ENCODE measurements at regions not wholly inside any gene's neighbourhood (a gene's known extent, or its start where the extent isn't known, plus 50 kb on each side); places are given as distances from the start of the nearest gene placed in this dataset.

GRCh38 chr10:130992802-130993523 lies 318.6 kb downstream of the TCERG1L start:
- H3K79me1 ChIP-seq (ENCODE audit: low read depth in 1 of 2, low read length in 2 of 2) = no peaks in the 10 kb centered on the region
- no peak overlapping the region for H3K9ac ChIP-seq (ENCODE audit: low read depth, low read length)
- H3K18ac ChIP-seq (ENCODE audit: low read depth, low read length) = no peak overlapping the region
- no peak overlapping the region for H4K5ac ChIP-seq (ENCODE audit: low read depth, low read length)
- intact Hi-C loops (cut with micrococcal nuclease) = no loop called here
- no peak overlapping the region for H2AK9ac ChIP-seq (replicated peaks; ENCODE audit: low read depth, low read length, poor library complexity)
- peak; percentile 17; the same call in 1 of the 2 replicates for TF ChIP-seq MAFK (IDR thresholded peaks at IDR 0.05; ENCODE audit: low read depth, low read length)
- TF ChIP-seq, protein P1, sequence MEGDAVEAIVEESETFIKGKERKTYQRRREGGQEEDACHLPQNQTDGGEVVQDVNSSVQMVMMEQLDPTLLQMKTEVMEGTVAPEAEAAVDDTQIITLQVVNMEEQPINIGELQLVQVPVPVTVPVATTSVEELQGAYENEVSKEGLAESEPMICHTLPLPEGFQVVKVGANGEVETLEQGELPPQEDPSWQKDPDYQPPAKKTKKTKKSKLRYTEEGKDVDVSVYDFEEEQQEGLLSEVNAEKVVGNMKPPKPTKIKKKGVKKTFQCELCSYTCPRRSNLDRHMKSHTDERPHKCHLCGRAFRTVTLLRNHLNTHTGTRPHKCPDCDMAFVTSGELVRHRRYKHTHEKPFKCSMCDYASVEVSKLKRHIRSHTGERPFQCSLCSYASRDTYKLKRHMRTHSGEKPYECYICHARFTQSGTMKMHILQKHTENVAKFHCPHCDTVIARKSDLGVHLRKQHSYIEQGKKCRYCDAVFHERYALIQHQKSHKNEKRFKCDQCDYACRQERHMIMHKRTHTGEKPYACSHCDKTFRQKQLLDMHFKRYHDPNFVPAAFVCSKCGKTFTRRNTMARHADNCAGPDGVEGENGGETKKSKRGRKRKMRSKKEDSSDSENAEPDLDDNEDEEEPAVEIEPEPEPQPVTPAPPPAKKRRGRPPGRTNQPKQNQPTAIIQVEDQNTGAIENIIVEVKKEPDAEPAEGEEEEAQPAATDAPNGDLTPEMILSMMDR (conservative IDR thresholded peaks at IDR 0.05; ENCODE audit: low read depth, low read length) = no peak
- in situ Hi-C loops (cut with MboI; ENCODE audit: low sequenced_read_pairs) = no loop called here
- H3K9me1 ChIP-seq (ENCODE audit: insufficient read depth, low read length) = no peaks in the 10 kb centered on the region
- no peak for ATAC-seq (ENCODE audit: low read depth)
- H2BK5ac ChIP-seq (ENCODE audit: low read depth, low read length, poor library complexity, severe bottlenecking) = no peak overlapping the region
- WGBS, 2 experiments (ENCODE audit: extremely low coverage in 2 of 2, insufficient read length in 1 of 2) = 29% methylated on average over 2 of the region's 14 CpGs; no CpG with 5 or more reads in 1 of the 2 experiments
- ChIA-PET POLR2A (ENCODE audit: unreplicated experiment) (no interaction called here), CTCF (no interaction called here)
- H3K23ac ChIP-seq (ENCODE audit: low read depth, low read length) = no peak overlapping the region
- H2BK15ac ChIP-seq (ENCODE audit: low read depth, low read length) = no peak overlapping the region
- no peak overlapping the region for H3K4ac ChIP-seq (ENCODE audit: low read depth, low read length)
- H3K14ac ChIP-seq (replicated peaks; ENCODE audit: low read depth, low read length) = no peak overlapping the region
- H3K27me3 ChIP-seq (ENCODE audit: control insufficient read depth, insufficient read depth, low read length) = no peaks in the 10 kb centered on the region
- no peak overlapping the region for H3K4me3 ChIP-seq (ENCODE audit: insufficient read depth, low read depth, low read length)
- no peak overlapping the region for H3K27ac ChIP-seq (ENCODE audit: insufficient read depth, low read length)
- no peaks in the 10 kb centered on the region for H3K4me1 ChIP-seq (ENCODE audit: control insufficient read depth, insufficient read depth, low read length)
- no peak overlapping the region for H2AK5ac ChIP-seq (ENCODE audit: low read depth, low read length)
- no peak overlapping the region for H4K91ac ChIP-seq (ENCODE audit: insufficient read depth, low read depth, low read length)
- H2BK20ac ChIP-seq (ENCODE audit: low read depth, low read length) = no peak overlapping the region
- H3K56ac ChIP-seq (ENCODE audit: extremely low read depth, insufficient read depth, low read length) = no peak overlapping the region
- no peaks in the 10 kb centered on the region for H3K36me3 ChIP-seq (ENCODE audit: control insufficient read depth, insufficient read depth, low read length)
- peaks cover 39% of the 10 kb centered on the region for H3K9me3 ChIP-seq (ENCODE audit: control insufficient read depth, insufficient read depth, low read length)
- BruUV-seq (replicated peaks) = no TSS peak
- no peak overlapping the region for H4K8ac ChIP-seq (ENCODE audit: low read depth in 2 of 2, low read length in 2 of 2)
- dilution Hi-C loops (cut with HindIII; ENCODE audit: low sequenced_read_pairs, unreplicated experiment) = no loop called here
- no peaks in the 10 kb centered on the region for H4K20me1 ChIP-seq (ENCODE audit: insufficient read depth, low read length)
- H2BK120ac ChIP-seq (ENCODE audit: low read depth, low read length) = no peak overlapping the region
- DNase-seq = no peak
- H3K4me2 ChIP-seq (ENCODE audit: low read depth, low read length) = no peak overlapping the region
- H2AFZ ChIP-seq (replicated peaks; ENCODE audit: low read length, poor library complexity) = no peak overlapping the region
